H1 (cell line): ENCODE measurements at regions not wholly inside any gene's neighbourhood (a gene's known extent, or its start where the extent isn't known, plus 50 kb on each side); places are given as distances from the start of the nearest gene placed in this dataset.

Source experiments
- CTCF ChIA-PET: fragments of 300-600 bp; sonication (Branson Sonifier 250); formaldehyde crosslinking; loops from one replicate; lab custom pipeline; 2021; ENCODE audit not compliant: partially characterized antibody; lab: Charles Lee
- POLR2A ChIA-PET: fragments of 300-600 bp; sonication (Branson Sonifier 250); formaldehyde crosslinking; loops from one replicate; lab custom pipeline; 2021; ENCODE audit warnings: inconsistent platforms; ENCODE audit not compliant: partially characterized antibody; lab: Charles Lee
- DNase-seq, 2 experiments: peaks; one replicate each; pipeline versions ENCODE4 v3.0.0 to v3.0.0-alpha.2; 2010 to 2022; ENCODE audit warnings: low spot score in 2 of 2, low read depth in 1 of 2, mixed read lengths in 1 of 2
- FAIRE-seq: peaks from 2 replicates; lab custom pipeline; 2011; peaks lifted over from hg19 to GRCh38; lab: Jason Lieb, UNC
- H2AFZ ChIP-seq: 2 replicates; pipeline ENCODE4 v1.8.1; 2012; ENCODE audit warnings: low read length, inconsistent platforms
- H2AK5ac ChIP-seq: 2 replicates; pipeline ENCODE4 v1.6.1; 2013; ENCODE audit warnings: low read depth, low read length
- H2BK120ac ChIP-seq: replicated peaks from 2 replicates; pipeline ENCODE3; 2013; ENCODE audit warnings: low read depth, low read length, inconsistent platforms
- H2BK12ac ChIP-seq: 2 replicates; pipeline ENCODE4 v1.6.1; 2013; ENCODE audit warnings: low read depth, low read length
- H2BK15ac ChIP-seq: 2 replicates; pipeline ENCODE4 v1.6.1; 2013; ENCODE audit warnings: low read length
- H2BK20ac ChIP-seq: 2 replicates; pipeline ENCODE4 v1.6.1; 2013; ENCODE audit warnings: low read length
- H2BK5ac ChIP-seq: 2 replicates; pipeline ENCODE4 v1.6.1; 2013; ENCODE audit warnings: low read depth, low read length
- H3K14ac ChIP-seq: 2 replicates; pipeline ENCODE4 v1.6.1; 2013; ENCODE audit warnings: inconsistent platforms; ENCODE audit not compliant: insufficient read length
- H3K18ac ChIP-seq: 2 replicates; pipeline ENCODE4 v1.6.1; 2013; ENCODE audit warnings: low read length; ENCODE audit errors: extremely low read depth
- H3K23ac ChIP-seq: 2 replicates; pipeline ENCODE4 v1.6.1; 2013; ENCODE audit warnings: inconsistent platforms; ENCODE audit not compliant: insufficient read length
- H3K23me2 ChIP-seq: 2 replicates; pipeline ENCODE4 v1.6.1; 2013; ENCODE audit warnings: low read depth, low read length
- H3K27ac ChIP-seq: 2 replicates; pipeline ENCODE4 v1.6.1; 2011; ENCODE audit warnings: low read depth, low read length, inconsistent platforms
- H3K27me3 ChIP-seq, 4 experiments: replicated peaks in 1 of 4; 1 replicate in 1 of 4; 2 replicates in 3 of 4; pipeline versions ENCODE4 v1.6.1 to v1.8.1; 2011 to 2013; ENCODE audit warnings: low read length in 3 of 4, mild to moderate bottlenecking in 3 of 4, inconsistent platforms in 2 of 4, mixed read lengths in 2 of 4, moderate library complexity in 1 of 4; ENCODE audit not compliant: control insufficient read depth in 3 of 4, insufficient read depth in 3 of 4; ENCODE audit errors: extremely low read depth in 1 of 4
- H3K36me3 ChIP-seq, 4 experiments: 2 replicates each; pipeline versions ENCODE4 v1.6.1 to v1.8.1; 2011 to 2013; ENCODE audit warnings: mild to moderate bottlenecking in 4 of 4, low read length in 3 of 4, moderate library complexity in 2 of 4, control low read depth in 1 of 4, inconsistent platforms in 1 of 4; ENCODE audit not compliant: insufficient read depth in 4 of 4, control insufficient read depth in 2 of 4
- H3K4ac ChIP-seq: replicated peaks from 2 replicates; pipeline ENCODE3; 2013; ENCODE audit warnings: low read length, low read depth, mixed read lengths, inconsistent platforms; ENCODE audit not compliant: insufficient read length
- H3K4me1 ChIP-seq, 4 experiments: replicated peaks in 1 of 4; 1 replicate in 1 of 4; 2 replicates in 3 of 4; pipeline versions ENCODE4 v1.6.1 to v1.8.1; 2011 to 2013; ENCODE audit warnings: low read length in 3 of 4, inconsistent platforms in 2 of 4, mixed read lengths in 1 of 4; ENCODE audit not compliant: insufficient read depth in 4 of 4, control insufficient read depth in 3 of 4
- H3K4me2 ChIP-seq, 2 experiments: 2 replicates each; pipeline versions ENCODE4 v1.6.1 to v1.8.1; 2011 to 2013; ENCODE audit warnings: low read depth in 2 of 2, low read length in 2 of 2, control low read depth in 1 of 2, inconsistent platforms in 1 of 2, mild to moderate bottlenecking in 1 of 2; ENCODE audit not compliant: insufficient read depth in 1 of 2
- H3K4me3 ChIP-seq, 4 experiments: fragments of 200-600, 300-600 bp in 1 of 4; sonication (generic), shearing (Covaris generic), sonication (Bioruptor Twin) in 1 of 4; 2 replicates each; pipeline versions ENCODE4 v1.5.1 to v1.8.1; 2011 to 2016; ENCODE audit warnings: low read length in 4 of 4, low read depth in 3 of 4, control low read depth in 2 of 4, inconsistent platforms in 2 of 4, mild to moderate bottlenecking in 2 of 4, mixed read lengths in 1 of 4, moderate library complexity in 1 of 4; ENCODE audit not compliant: insufficient read depth in 2 of 4; ENCODE audit errors: extremely low read depth in 1 of 4
- H3K56ac ChIP-seq: replicated peaks from 2 replicates; pipeline ENCODE3; 2013; ENCODE audit warnings: low read depth, mild to moderate bottlenecking, mixed read lengths, low read length, inconsistent platforms; ENCODE audit not compliant: insufficient read length
- H3K79me1 ChIP-seq: 2 replicates; pipeline ENCODE4 v1.6.1; 2013; ENCODE audit warnings: low read depth, low read length, control low read depth
- H3K79me2 ChIP-seq, 2 experiments: 2 replicates each; pipeline versions ENCODE4 v1.6.1 to v1.8.1; 2012 to 2013; ENCODE audit warnings: low read length in 2 of 2, mild to moderate bottlenecking in 2 of 2, inconsistent platforms in 1 of 2; ENCODE audit not compliant: insufficient read depth in 2 of 2, control insufficient read depth in 1 of 2
- H3K9ac ChIP-seq, 4 experiments: replicated peaks in 1 of 4; 1 replicate in 1 of 4; 2 replicates in 3 of 4; pipeline versions ENCODE4 v1.6.1 to v1.8.1; 2011 to 2013; ENCODE audit warnings: low read depth in 3 of 4, low read length in 3 of 4, control low read depth in 2 of 4, mild to moderate bottlenecking in 2 of 4, moderate library complexity in 2 of 4, inconsistent platforms in 1 of 4; ENCODE audit errors: extremely low read depth in 1 of 4
- H3K9me3 ChIP-seq, 2 experiments: 2 replicates each; pipeline versions ENCODE4 v1.6.1 to v1.8.1; 2012 to 2013; ENCODE audit warnings: mild to moderate bottlenecking in 2 of 2, moderate library complexity in 2 of 2, control low read depth in 1 of 2, inconsistent platforms in 1 of 2, low read depth in 1 of 2, low read length in 1 of 2, mixed read lengths in 1 of 2; ENCODE audit not compliant: insufficient read depth in 2 of 2
- H4K20me1 ChIP-seq, 2 experiments: replicated peaks in 1 of 2; 2 replicates each; pipeline versions ENCODE3 to v1.8.1; 2011 to 2013; ENCODE audit warnings: inconsistent platforms in 2 of 2, low read length in 2 of 2, mild to moderate bottlenecking in 1 of 2; ENCODE audit not compliant: insufficient read depth in 2 of 2, control insufficient read depth in 1 of 2
- H4K5ac ChIP-seq: 2 replicates; pipeline ENCODE4 v1.6.1; 2013; ENCODE audit warnings: low read length, low read depth, mixed read lengths, inconsistent platforms; ENCODE audit not compliant: insufficient read length
- H4K8ac ChIP-seq: 2 replicates; pipeline ENCODE4 v1.8.0; 2013; ENCODE audit warnings: mild to moderate bottlenecking, moderate library complexity, low read length, inconsistent platforms; ENCODE audit not compliant: insufficient read depth; ENCODE audit errors: extremely low read depth
- H4K91ac ChIP-seq: replicated peaks from 2 replicates; pipeline ENCODE3; 2013; ENCODE audit warnings: low read length, mixed read lengths, inconsistent platforms; ENCODE audit not compliant: insufficient read length
- SP1 ChIP-seq: IDR thresholded peaks from 2 replicates; pipeline ENCODE4 v1.6.1; 2011; ENCODE audit warnings: low read depth, low read length
- SUZ12 ChIP-seq: fragments of 200-600 bp; sonication (generic); IDR thresholded peaks from 2 replicates; pipeline ENCODE4 v1.6.1; 2012; ENCODE audit warnings: mild to moderate bottlenecking, inconsistent platforms, low read length, moderate library complexity, mixed read lengths
- WGBS, 2 experiments: shearing (Covaris generic) in 1 of 2; methylation state at CpG; one replicate each; pipeline versions ENCODE4 v1.1.6 to v1.1.7; 2013 to 2015; ENCODE audit warnings: low lambda C conversion rate in 2 of 2, mixed read lengths in 2 of 2, inconsistent platforms in 1 of 2, low coverage in 1 of 2, missing lambda C conversion rate in 1 of 2; ENCODE audit not compliant: insufficient replicate concordance in 2 of 2, insufficient coverage in 1 of 2, insufficient read length in 1 of 2; ENCODE audit errors: extremely low coverage in 1 of 2, missing lambda C conversion rate in 1 of 2; 5-methylcytosine and 5-hydroxymethylcytosine counted together

DNA sequence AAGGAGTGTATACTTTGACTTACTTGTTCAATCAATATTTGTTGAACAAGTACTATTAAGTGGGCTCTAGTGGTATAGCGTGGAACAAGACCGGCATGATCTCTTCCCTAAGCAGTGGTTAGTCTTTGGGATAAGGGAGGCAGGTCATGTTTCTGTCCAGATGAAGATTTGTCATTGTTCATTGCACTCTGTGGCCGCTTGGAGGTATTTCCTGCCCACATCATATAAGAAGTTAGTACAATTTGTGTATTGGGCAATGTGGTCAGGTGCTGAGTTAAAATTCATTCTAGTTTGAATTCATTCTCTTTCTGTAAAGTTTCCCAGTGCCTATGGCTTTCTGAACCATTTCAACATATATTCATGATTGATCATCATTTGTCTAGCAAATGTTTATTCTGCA, 101.1 kb upstream of the SHISA3 start:
- CTCF ChIA-PET = interaction anchor here (0.7 kb wide), 1 partner anchor 14 kb away, joined by 3 read pairs; no protein-coding TSS in a partner anchor
- H3K4me3 ChIP-seq = no peak overlapping the region
- peak overlapping the region; percentile 50 for H2BK120ac ChIP-seq
- H3K18ac ChIP-seq = peak overlapping the region; percentile 3; the same call in 1 of the 2 replicates
- peak overlapping the region; percentile 96 for H2BK20ac ChIP-seq
- H3K79me1 ChIP-seq = no peaks in the 10 kb centered on the region
- H3K23ac ChIP-seq = no peak overlapping the region
- H2BK12ac ChIP-seq = no peak overlapping the region
- no peak overlapping the region for H3K9ac ChIP-seq
- TF ChIP-seq SP1 (no peak), SUZ12 (no peak)
- TF ChIP-seq, all 59 proteins: peak for 0
- no peak overlapping the region for H4K5ac ChIP-seq
- H2AFZ ChIP-seq = no peak overlapping the region
- no peaks in the 10 kb centered on the region; the same call in 1 of the 2 replicates for H3K23me2 ChIP-seq
- FAIRE-seq (no peak), DNase-seq (no peak)
- 0 out of 2 replicates have a peak overlapping the region, but pooled peaks have one; percentile 56 for H2AK5ac ChIP-seq
- H3K36me3 ChIP-seq = no peaks in the 10 kb centered on the region
- H4K20me1 ChIP-seq = no peaks in the 10 kb centered on the region
- H3K4ac ChIP-seq = no peak overlapping the region
- POLR2A ChIA-PET = no interaction called here
- H3K56ac ChIP-seq = no peak overlapping the region
- WGBS, 2 experiments = 88% methylated on average over 3 of the region's 3 CpGs; no CpG with 5 or more reads in 1 of the 2 experiments
- H3K9me3 ChIP-seq = no peaks in the 10 kb centered on the region
- H3K79me2 ChIP-seq = no peaks in the 10 kb centered on the region
- H2BK5ac ChIP-seq = peak overlapping the region; percentile 72; the same call in 1 of the 2 replicates
- peaks cover 6 to 20% (median 18%) of the 10 kb centered on the region in 4 experiments; a peak in 6 of 7 replicates for H3K4me1 ChIP-seq
- no peaks in the 10 kb centered on the region for H3K27me3 ChIP-seq
- no peak overlapping the region for H4K8ac ChIP-seq
- H2BK15ac ChIP-seq = no peak overlapping the region
- H3K4me2 ChIP-seq = no peak overlapping the region
- no peak overlapping the region for H3K14ac ChIP-seq
- peak overlapping the region; percentile 82 for H4K91ac ChIP-seq
- H3K27ac ChIP-seq = no peak overlapping the region
